ENCODE measurements at regions not wholly inside any gene's neighbourhood (a gene's known extent, or its start where the extent isn't known, plus 50 kb on each side); places are given as distances from the start of the nearest gene placed in this dataset.

- DNase-seq (ENCODE audit: low spot score) = no peak
These were observed 2442.0 kb downstream of the PCDH7 start for GRCh38 chr4:33162122-33162521.

GRCh38 chr4:33171873-33172525 lies 2451.8 kb downstream of the PCDH7 start:
- DNase-seq (ENCODE audit: low spot score) = no peak

GRCh38 chr4:33176566-33176965 lies 2456.4 kb downstream of the PCDH7 start:
- no peak for DNase-seq (ENCODE audit: low spot score)

GRCh38 chr4:33184657-33185290 lies 2464.6 kb downstream of the PCDH7 start:
- no peak for DNase-seq (ENCODE audit: low spot score)

GRCh38 chr4:33187035-33187434 lies 2466.9 kb downstream of the PCDH7 start:
- DNase-seq (ENCODE audit: low spot score) = no peak

GRCh38 chr4:33188733-33189132 lies 2468.6 kb downstream of the PCDH7 start:
- DNase-seq (ENCODE audit: low spot score) = no peak

GRCh38 chr4:33189169-33189568 lies 2469.0 kb downstream of the PCDH7 start:
- no peak for DNase-seq (ENCODE audit: low spot score)

GRCh38 chr4:33193109-33193508 lies 2472.9 kb downstream of the PCDH7 start:
- no peak for DNase-seq (ENCODE audit: low spot score)

GRCh38 chr4:33200377-33200776 lies 2480.2 kb downstream of the PCDH7 start:
- no peak for DNase-seq (ENCODE audit: low spot score)

GRCh38 chr4:33218238-33218637 lies 2498.1 kb downstream of the PCDH7 start:
- DNase-seq (ENCODE audit: low spot score) = no peak

GRCh38 chr4:33226133-33226532 lies 2506.0 kb downstream of the PCDH7 start:
- no peak for DNase-seq (ENCODE audit: low spot score)

GRCh38 chr4:33226783-33227182 lies 2506.6 kb downstream of the PCDH7 start:
- no peak for DNase-seq (ENCODE audit: low spot score)

GRCh38 chr4:33255094-33255493 lies 2534.9 kb downstream of the PCDH7 start:
- no peak for DNase-seq (ENCODE audit: low spot score)

GRCh38 chr4:33255507-33255906 lies 2535.3 kb downstream of the PCDH7 start:
- DNase-seq (ENCODE audit: low spot score) = no peak

GRCh38 chr4:33262824-33263223 lies 2542.7 kb downstream of the PCDH7 start:
- no peak for DNase-seq (ENCODE audit: low spot score)

GRCh38 chr4:33268776-33269175 lies 2548.6 kb downstream of the PCDH7 start:
- no peak for DNase-seq (ENCODE audit: low spot score)

GRCh38 chr4:33270403-33270802 lies 2550.2 kb downstream of the PCDH7 start:
- no peak for DNase-seq (ENCODE audit: low spot score)

- DNase-seq (ENCODE audit: low spot score) = no peak
These were observed 2552.6 kb downstream of the PCDH7 start for GRCh38 chr4:33272722-33273121.

- no peak for DNase-seq (ENCODE audit: low spot score)
These were observed 2563.6 kb downstream of the PCDH7 start for GRCh38 chr4:33283818-33284217.

GRCh38 chr4:33296876-33297455 lies 2576.8 kb downstream of the PCDH7 start:
- no peak for DNase-seq (ENCODE audit: low spot score)

- no peak for DNase-seq (ENCODE audit: low spot score)
These were observed 2582.2 kb downstream of the PCDH7 start for GRCh38 chr4:33302321-33302720.

GRCh38 chr4:33306131-33306530 lies 2586.0 kb downstream of the PCDH7 start:
- DNase-seq (ENCODE audit: low spot score) = no peak

- DNase-seq (ENCODE audit: low spot score) = no peak
These were observed 2595.9 kb downstream of the PCDH7 start for GRCh38 chr4:33316033-33316432.

- no peak for DNase-seq (ENCODE audit: low spot score)
These were observed 2596.4 kb downstream of the PCDH7 start for GRCh38 chr4:33316578-33316977.
